HG03066 (cell line): ENCODE measurements at regions not wholly inside any gene's neighbourhood (a gene's known extent, or its start where the extent isn't known, plus 50 kb on each side); places are given as distances from the start of the nearest gene placed in this dataset.
"Not testable (repeated sequence)": the region's sequence is repeated elsewhere in the genome, so short reads cannot be mapped to it uniquely, and the experiment has no call there.

Experiments used
- ATAC-seq: cut with Tn5 transposase; IDR thresholded peaks from one replicate; pipeline ENCODE4 v1.9.1; 2021; ENCODE audit warnings: low read depth; ENCODE audit not compliant: unreplicated experiment

- no peak for ATAC-seq
Observed at GRCh38 chr6:169862043-169862891, 110.8 kb downstream of the ERMARD start.

GRCh38 chr6:169861431-169862042 lies 110.1 kb downstream of the ERMARD start:
- ATAC-seq = no peak

DNA sequence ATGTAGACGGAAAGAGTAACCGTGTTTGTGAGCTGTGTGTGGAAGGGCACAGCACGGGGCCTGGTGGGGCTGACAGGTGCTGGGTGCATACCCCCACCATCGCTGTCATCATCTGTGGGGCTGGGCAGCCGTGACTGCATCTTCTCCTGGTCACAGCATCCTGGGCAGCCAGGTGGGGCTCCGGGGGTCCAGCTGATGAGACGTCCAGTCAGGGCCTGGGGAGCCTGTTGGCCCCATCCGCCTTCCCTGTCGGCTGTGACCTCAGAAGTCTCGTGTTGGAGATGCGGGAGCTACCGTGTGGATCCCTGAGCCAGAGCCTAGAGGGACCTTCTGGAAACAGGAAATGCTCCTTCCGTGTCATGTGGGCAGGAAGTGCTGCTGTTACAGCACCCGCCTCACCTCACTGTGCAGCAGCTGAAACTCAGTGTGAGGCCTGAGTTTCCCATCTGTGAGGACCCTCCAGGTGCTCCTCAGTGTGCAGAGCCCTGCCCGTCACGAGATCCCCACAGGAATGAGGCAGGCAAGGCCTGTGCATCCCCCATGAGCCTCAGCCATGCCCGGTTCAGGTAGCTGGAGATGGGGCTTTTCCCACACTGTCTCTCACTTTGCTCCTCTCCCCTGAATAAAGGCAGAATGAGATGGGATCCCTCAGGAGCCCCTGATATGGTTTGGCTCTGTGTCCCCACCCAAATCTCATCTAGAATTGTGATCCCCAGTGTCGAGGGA lies 108.7 kb downstream of the ERMARD start:
- no peak for ATAC-seq

GRCh38 chr6:169859401-169859977 lies 108.1 kb downstream of the ERMARD start:
- no peak for ATAC-seq

GRCh38 chr6:169858935-169859351 lies 107.5 kb downstream of the ERMARD start:
- ATAC-seq = no peak

DNA sequence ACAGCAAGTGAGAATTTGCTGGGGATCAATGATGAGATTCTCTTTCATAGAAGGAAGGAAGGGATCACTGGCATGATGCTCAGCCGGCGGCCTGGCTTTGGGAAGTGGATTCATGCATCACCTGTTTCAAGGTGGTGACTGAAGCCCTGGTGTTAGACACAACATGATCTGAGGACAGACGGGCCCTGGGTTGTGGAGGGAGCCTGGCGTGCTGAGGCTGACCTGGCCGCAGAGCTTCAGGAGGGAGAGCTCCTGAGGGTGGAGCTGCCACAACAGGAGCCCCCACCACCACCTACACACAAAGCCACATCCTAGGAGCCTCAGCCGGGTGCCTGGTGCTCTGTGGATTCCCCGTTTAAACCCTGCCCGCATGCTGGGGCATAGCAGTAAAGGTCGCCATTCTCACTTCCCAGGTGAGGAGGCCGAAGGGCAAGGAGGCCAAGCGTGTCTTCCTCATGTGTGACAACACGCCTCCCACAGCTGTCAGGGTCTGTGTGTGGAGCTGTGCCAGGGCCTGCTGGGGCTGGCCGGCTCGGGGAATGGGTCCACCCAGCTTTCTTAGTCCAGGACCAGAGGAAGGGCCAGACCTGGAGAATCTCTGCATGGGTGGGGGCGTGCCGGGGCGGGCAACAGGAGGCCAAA lies 107.0 kb downstream of the ERMARD start:
- no peak for ATAC-seq

DNA sequence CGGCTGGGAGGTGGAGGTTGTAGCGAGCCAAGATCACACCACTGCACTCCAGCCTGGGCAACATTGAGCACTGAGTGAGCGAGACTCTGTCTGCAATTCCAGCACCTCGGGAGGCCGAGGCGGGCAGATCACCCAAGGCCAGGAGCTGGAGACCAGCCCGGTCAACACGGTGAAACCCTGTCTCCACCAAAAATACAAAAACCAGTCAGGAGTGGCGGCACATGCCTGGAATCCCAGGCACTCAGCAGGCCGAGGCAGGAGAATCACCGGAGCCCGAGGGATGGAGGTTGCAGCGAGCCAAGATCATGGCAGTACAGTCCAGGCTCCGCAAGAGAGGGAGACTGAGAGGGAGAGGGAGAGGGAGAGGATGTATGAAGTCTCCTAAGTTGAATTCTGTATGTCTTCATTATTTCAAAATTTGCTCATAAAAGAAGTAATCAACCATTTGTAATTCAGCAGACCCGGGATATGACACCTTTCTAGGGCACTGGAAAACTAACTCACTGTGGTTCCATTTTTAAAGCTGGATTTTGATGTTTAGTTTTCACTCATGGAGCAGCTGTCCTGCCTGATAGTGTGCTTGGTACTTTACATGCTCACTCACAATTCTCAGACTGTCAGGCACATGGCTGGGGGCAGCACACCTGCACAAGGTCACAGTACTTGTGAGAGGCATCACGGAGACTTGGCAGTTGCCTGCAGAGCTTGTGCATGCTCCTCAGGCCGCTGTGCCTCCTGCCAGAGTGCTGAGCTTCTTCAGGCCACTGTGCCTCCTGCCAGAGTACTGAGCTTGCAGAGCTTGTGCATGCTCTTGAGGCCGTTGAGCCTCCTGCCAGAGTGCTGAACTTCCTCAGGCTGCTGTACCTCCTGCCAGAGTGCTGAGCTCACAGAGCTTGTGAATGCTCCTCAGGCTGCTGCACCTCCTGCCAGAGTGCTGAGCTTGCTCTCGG lies 106.2 kb downstream of the ERMARD start:
- ATAC-seq = no peak

- ATAC-seq = not testable (repeated sequence)
Observed at GRCh38 chr6:169856442-169857342, 105.3 kb downstream of the ERMARD start.

GRCh38 chr6:169854813-169855212 lies 103.4 kb downstream of the ERMARD start:
- no peak for ATAC-seq

DNA sequence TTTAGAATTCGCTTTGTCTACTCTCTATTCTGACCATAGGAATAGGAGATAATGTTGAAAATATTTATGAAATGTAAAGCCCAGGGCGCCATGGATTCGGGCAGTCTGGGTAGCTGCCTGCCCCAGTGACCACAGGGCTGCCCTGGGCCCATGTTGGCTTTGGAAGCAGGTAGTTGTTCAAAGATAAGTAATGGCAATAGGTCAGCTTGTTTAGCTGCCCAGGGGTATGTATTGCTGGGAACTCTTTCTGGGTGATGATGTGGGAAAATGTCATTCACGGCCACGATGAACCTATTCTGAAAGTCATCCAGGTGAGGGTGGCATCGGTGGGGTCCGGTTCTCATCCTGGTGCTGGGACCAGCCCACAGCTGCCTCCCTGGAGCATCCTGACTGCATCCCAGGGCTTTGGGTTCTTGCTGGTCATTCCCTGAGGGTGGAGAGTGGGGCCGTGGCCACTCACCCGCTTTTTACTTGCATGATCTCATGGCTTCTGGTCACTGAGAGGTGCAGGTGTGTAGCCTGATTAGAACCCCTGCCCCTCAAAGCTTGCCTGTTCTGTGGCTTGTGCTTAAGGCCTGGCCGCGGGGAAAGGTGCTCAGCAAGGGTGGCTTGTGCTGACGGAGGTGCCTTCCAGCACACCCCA lies 102.8 kb downstream of the ERMARD start:
- no peak for ATAC-seq

DNA sequence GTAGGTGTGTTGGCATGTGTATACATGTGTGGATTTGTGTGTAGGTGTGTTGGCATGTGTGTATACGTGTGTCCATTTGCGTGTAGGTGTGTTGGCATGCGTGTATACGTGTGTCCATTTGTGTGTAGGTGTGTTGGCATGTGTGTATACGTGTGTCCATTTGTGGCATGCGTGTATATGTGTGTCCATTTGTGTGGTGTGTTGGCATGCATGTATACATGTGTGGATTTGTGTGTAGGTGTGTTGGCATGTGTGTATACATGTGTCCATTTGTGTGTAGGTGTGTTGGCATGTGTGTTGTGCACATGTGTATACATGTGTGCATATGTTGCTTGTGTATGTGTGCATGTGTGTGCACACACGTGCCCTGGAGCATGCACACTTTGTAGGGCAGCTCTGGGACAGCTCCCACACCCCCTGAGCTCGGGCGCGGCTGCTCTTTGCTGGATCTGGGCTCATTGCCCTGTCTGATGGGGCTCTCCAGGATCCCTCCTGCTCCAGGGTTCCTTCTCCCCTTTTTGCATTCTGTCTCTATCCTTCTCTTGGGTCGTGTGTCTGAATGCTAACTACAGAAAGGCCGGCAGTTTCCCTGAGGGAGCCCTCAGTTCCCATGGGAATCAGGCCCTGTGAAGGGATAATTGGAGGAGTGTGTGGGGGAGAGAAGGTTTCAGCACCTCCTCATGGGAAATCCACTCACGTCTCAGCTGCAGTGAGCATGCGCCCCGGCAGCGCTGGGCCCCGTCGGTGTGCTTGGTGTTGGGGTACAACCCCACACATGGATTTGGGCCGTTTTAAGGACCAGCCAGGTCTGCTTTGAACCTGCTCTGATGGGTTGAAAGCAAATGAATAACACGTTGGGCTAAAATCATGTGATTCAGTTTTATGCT lies 102.0 kb downstream of the ERMARD start:
- no peak for ATAC-seq

DNA sequence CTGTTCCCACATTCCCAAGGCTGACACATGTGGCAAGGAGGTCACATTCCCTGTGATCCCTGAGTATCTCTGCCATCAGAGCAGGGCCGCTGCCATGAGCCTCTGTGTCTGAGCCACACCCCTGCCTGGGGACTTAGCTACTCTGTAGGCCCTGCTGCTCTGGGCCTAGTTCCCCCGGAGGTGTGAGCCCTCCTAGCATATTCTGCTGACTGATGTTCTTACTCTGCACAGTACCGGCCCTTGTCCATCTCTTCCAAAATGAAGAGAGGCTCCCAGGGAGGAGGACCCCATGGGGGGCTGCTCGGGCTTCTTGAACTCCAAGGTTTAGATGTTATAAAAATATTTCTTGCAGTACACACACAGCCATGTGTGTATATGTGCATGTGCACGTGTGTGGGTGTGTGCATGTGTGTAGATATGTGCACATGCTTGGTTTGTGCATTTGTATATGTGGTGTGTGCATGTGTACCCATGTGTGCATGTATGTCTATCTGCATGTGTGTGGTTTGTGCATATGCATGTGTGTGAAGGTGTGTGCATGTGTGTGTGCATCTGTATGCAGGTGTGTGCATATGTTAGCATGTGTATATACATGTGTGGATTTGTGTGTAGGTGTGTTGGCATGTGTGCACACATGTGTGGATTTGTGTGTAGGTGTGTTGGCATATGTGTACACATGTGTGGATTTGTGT lies 101.2 kb downstream of the ERMARD start:
- ATAC-seq = no peak

GRCh38 chr6:169851641-169852503 lies 100.5 kb downstream of the ERMARD start:
- ATAC-seq = no peak

DNA sequence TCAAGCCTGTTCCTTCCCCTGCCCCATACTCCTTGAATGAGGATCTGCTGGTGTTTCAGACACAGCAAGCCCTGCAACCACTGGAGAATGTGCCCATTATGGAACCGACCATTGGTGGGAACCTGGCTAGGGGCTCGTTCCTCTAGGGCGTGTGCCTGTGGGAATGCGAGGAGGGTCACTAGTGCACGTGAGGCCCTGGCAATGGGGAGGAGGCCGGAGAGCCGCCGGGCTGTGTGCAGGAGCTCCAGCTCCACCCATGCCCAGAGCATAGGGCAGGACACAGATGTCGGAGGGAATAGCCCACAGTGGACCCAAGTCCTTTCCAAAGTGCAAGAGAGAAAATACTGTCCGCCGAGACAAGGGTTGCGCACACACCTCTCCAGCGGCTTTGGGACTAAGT lies 99.3 kb downstream of the ERMARD start:
- ATAC-seq = no peak

DNA sequence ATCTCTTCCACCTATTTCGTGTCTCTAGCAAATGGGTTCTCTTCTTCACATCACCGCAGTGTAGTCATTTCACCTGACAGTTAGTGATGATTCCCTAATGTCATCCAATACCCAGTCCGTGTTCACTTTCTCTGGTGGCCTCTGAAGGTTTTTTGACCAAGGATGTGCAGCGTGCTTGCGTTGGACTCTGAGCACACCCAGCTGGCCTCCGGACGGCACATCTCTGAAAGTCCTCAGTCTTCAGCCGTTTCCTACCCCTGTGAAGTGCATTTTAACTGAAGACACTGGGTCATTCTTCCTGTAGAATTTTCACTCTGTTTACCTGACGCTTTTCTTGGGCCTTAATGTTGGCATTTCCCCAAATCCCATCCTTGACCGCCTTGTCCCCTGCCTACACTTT lies 98.7 kb downstream of the ERMARD start:
- no peak for ATAC-seq

- ATAC-seq = no peak
Observed at GRCh38 chr6:169849396-169849795, 98.0 kb downstream of the ERMARD start.
